ENCODE measurements at regions not wholly inside any gene's neighbourhood (a gene's known extent, or its start where the extent isn't known, plus 50 kb on each side); places are given as distances from the start of the nearest gene placed in this dataset.

DNA sequence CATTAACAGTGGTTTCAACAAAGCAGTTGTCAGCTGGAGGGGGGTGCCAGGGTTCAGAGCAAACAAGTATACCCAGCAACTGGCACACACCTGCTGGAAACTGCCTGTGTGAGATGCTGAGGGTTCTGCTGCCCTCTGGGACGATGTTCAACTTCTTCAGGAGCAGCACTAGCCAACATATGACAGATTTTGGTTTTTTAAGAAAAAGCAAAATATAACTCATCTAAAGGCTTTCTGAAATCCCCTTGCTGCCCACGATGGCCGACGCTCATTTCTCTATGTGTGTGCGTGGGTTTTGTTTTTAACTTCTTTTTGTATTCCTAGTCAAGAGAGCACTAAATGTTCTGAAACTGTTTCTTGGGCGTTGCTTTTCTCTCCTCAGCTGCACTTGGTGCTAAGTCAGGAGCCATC, 79.9 kb downstream of the MRPL57 start:
- TF ChIP-seq, protein P1, sequence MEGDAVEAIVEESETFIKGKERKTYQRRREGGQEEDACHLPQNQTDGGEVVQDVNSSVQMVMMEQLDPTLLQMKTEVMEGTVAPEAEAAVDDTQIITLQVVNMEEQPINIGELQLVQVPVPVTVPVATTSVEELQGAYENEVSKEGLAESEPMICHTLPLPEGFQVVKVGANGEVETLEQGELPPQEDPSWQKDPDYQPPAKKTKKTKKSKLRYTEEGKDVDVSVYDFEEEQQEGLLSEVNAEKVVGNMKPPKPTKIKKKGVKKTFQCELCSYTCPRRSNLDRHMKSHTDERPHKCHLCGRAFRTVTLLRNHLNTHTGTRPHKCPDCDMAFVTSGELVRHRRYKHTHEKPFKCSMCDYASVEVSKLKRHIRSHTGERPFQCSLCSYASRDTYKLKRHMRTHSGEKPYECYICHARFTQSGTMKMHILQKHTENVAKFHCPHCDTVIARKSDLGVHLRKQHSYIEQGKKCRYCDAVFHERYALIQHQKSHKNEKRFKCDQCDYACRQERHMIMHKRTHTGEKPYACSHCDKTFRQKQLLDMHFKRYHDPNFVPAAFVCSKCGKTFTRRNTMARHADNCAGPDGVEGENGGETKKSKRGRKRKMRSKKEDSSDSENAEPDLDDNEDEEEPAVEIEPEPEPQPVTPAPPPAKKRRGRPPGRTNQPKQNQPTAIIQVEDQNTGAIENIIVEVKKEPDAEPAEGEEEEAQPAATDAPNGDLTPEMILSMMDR (IDR thresholded peaks at IDR 0.05), result no peak
- TF ChIP-seq POLR2A (IDR thresholded peaks at IDR 0.05) (no peak), POLR2AphosphoS5 (IDR thresholded peaks at IDR 0.05) (no peak)
